Esophagus muscularis mucosa (tissue), 4 donors: ENCODE measurements at regions not wholly inside any gene's neighbourhood (a gene's known extent, or its start where the extent isn't known, plus 50 kb on each side); places are given as distances from the start of the nearest gene placed in this dataset.

Source experiments
- EP300 ChIP-seq: sonication (generic); formaldehyde crosslinking; IDR thresholded peaks from one replicate; pipeline ENCODE4 v1.6.1; 2017; ENCODE audit warnings: antibody characterized with exemption
- POLR2A ChIP-seq: fragments of 450-650 bp; IDR thresholded peaks from one replicate; pipeline ENCODE4 v1.6.1; 2017; ENCODE audit warnings: antibody characterized with exemption, moderate library complexity, mild to moderate bottlenecking, low read depth
- POLR2AphosphoS5 ChIP-seq, 2 donors: sonication (generic); formaldehyde crosslinking; IDR thresholded peaks; one replicate each; pipeline ENCODE4 v1.6.1; 2017; ENCODE audit warnings: antibody characterized with exemption in 2 of 2
- TF ChIP-seq, protein P1 (sequence below), 3 experiments: fragments of 200-600 bp in 2 of 3; fragments of 450-650 bp in 1 of 3; sonication (generic) in 2 of 3; IDR thresholded peaks; one replicate each; pipeline ENCODE4 v1.5.1; 2017 to 2019; ENCODE audit warnings: antibody characterized with exemption in 3 of 3, mild to moderate bottlenecking in 2 of 3, moderate library complexity in 1 of 3

- TF ChIP-seq POLR2AphosphoS5 (IDR thresholded peaks at IDR 0.05) (no peak), POLR2A (no peak), EP300 (no peak)
- TF ChIP-seq, protein P1, sequence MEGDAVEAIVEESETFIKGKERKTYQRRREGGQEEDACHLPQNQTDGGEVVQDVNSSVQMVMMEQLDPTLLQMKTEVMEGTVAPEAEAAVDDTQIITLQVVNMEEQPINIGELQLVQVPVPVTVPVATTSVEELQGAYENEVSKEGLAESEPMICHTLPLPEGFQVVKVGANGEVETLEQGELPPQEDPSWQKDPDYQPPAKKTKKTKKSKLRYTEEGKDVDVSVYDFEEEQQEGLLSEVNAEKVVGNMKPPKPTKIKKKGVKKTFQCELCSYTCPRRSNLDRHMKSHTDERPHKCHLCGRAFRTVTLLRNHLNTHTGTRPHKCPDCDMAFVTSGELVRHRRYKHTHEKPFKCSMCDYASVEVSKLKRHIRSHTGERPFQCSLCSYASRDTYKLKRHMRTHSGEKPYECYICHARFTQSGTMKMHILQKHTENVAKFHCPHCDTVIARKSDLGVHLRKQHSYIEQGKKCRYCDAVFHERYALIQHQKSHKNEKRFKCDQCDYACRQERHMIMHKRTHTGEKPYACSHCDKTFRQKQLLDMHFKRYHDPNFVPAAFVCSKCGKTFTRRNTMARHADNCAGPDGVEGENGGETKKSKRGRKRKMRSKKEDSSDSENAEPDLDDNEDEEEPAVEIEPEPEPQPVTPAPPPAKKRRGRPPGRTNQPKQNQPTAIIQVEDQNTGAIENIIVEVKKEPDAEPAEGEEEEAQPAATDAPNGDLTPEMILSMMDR (IDR thresholded peaks at IDR 0.05), result no peak
Measured at GRCh38 chr3:155018621-155019330, 61.3 kb upstream of the MME start.
